ENCODE measurements at regions not wholly inside any gene's neighbourhood (a gene's known extent, or its start where the extent isn't known, plus 50 kb on each side); places are given as distances from the start of the nearest gene placed in this dataset.

GRCh38 chr5:52523701-52524100, 264.0 kb upstream of the ITGA1 start:
- Histone ChIP-seq H3K4me1 (ENCODE audit: control insufficient read depth, insufficient read depth, low read length) (no peaks in the 10 kb centered on the region), H3K36me3 (ENCODE audit: control insufficient read depth, insufficient read depth, low read length) (no peaks in the 10 kb centered on the region), H3K27ac (ENCODE audit: insufficient read depth, low read depth, low read length, poor library complexity, severe bottlenecking) (no peak overlapping the region), H3K4me3 (ENCODE audit: insufficient read depth, low read depth, low read length) (no peak overlapping the region), H3K27me3 (ENCODE audit: control insufficient read depth, insufficient read depth, low read length, poor library complexity, severe bottlenecking) (no peaks in the 10 kb centered on the region), H3K9me3 (ENCODE audit: control insufficient read depth, low read length) (no peaks in the 10 kb centered on the region)
- WGBS, 2 experiments = 78 to 80% methylated on average over 4 of the region's 4 CpGs

- WGBS, 2 experiments = 87 to 90% methylated on average over 4 of the region's 4 CpGs
Measured at GRCh38 chr5:52531105-52531504, 256.6 kb upstream of the ITGA1 start.

GRCh38 chr5:52543594-52543993, 244.1 kb upstream of the ITGA1 start:
- no peaks in the 10 kb centered on the region for H3K27me3 ChIP-seq (ENCODE audit: control insufficient read depth, insufficient read depth, low read length, poor library complexity, severe bottlenecking)
- no peaks in the 10 kb centered on the region for H3K4me1 ChIP-seq (ENCODE audit: control insufficient read depth, insufficient read depth, low read length)
- H3K4me3 ChIP-seq (ENCODE audit: insufficient read depth, low read depth, low read length) = no peak overlapping the region
- 96 to 98% methylated on average over 5 of the region's 5 CpGs for WGBS, 2 experiments
- H3K27ac ChIP-seq (ENCODE audit: insufficient read depth, low read depth, low read length, poor library complexity, severe bottlenecking) = no peak overlapping the region
- H3K9me3 ChIP-seq (ENCODE audit: control insufficient read depth, low read length) = no peaks in the 10 kb centered on the region
- no peaks in the 10 kb centered on the region for H3K36me3 ChIP-seq (ENCODE audit: control insufficient read depth, insufficient read depth, low read length)

More at GRCh38 chr5:52531105-52531504, 256.6 kb upstream of the ITGA1 start:
- Histone ChIP-seq H3K4me3 (ENCODE audit: insufficient read depth, low read depth, low read length) (no peak overlapping the region), H3K9me3 (ENCODE audit: control insufficient read depth, low read length) (no peaks in the 10 kb centered on the region), H3K4me1 (ENCODE audit: control insufficient read depth, insufficient read depth, low read length) (no peaks in the 10 kb centered on the region), H3K27ac (ENCODE audit: insufficient read depth, low read depth, low read length, poor library complexity, severe bottlenecking) (no peak overlapping the region), H3K27me3 (ENCODE audit: control insufficient read depth, insufficient read depth, low read length, poor library complexity, severe bottlenecking) (no peaks in the 10 kb centered on the region), H3K36me3 (ENCODE audit: control insufficient read depth, insufficient read depth, low read length) (no peaks in the 10 kb centered on the region)

- no peaks in the 10 kb centered on the region for H3K27me3 ChIP-seq (ENCODE audit: control insufficient read depth, insufficient read depth, low read length, poor library complexity, severe bottlenecking)
- no peak overlapping the region for H3K27ac ChIP-seq (ENCODE audit: insufficient read depth, low read depth, low read length, poor library complexity, severe bottlenecking)
- no peaks in the 10 kb centered on the region for H3K4me1 ChIP-seq (ENCODE audit: control insufficient read depth, insufficient read depth, low read length)
- no peak overlapping the region for H3K4me3 ChIP-seq (ENCODE audit: insufficient read depth, low read depth, low read length)
- H3K9me3 ChIP-seq (ENCODE audit: control insufficient read depth, low read length) = no peaks in the 10 kb centered on the region
- WGBS, 2 experiments = 77 to 83% methylated on average over 4 of the region's 4 CpGs
- H3K36me3 ChIP-seq (ENCODE audit: control insufficient read depth, insufficient read depth, low read length) = no peaks in the 10 kb centered on the region
Measured at GRCh38 chr5:52544738-52545137, 243.0 kb upstream of the ITGA1 start.

GRCh38 chr5:52554293-52554692, 233.4 kb upstream of the ITGA1 start:
- 84 to 85% methylated on average over 2 of the region's 2 CpGs for WGBS, 2 experiments
- no peak overlapping the region for H3K4me3 ChIP-seq (ENCODE audit: insufficient read depth, low read depth, low read length)
- no peaks in the 10 kb centered on the region for H3K4me1 ChIP-seq (ENCODE audit: control insufficient read depth, insufficient read depth, low read length)
- no peak overlapping the region for H3K27ac ChIP-seq (ENCODE audit: insufficient read depth, low read depth, low read length, poor library complexity, severe bottlenecking)
- H3K36me3 ChIP-seq (ENCODE audit: control insufficient read depth, insufficient read depth, low read length) = no peaks in the 10 kb centered on the region
- H3K9me3 ChIP-seq (ENCODE audit: control insufficient read depth, low read length) = no peaks in the 10 kb centered on the region
- no peaks in the 10 kb centered on the region for H3K27me3 ChIP-seq (ENCODE audit: control insufficient read depth, insufficient read depth, low read length, poor library complexity, severe bottlenecking)

GRCh38 chr5:52560366-52560765, 227.3 kb upstream of the ITGA1 start:
- Histone ChIP-seq H3K27ac (ENCODE audit: insufficient read depth, low read depth, low read length, poor library complexity, severe bottlenecking) (no peak overlapping the region), H3K36me3 (ENCODE audit: control insufficient read depth, insufficient read depth, low read length) (no peaks in the 10 kb centered on the region), H3K4me3 (ENCODE audit: insufficient read depth, low read depth, low read length) (no peak overlapping the region), H3K27me3 (ENCODE audit: control insufficient read depth, insufficient read depth, low read length, poor library complexity, severe bottlenecking) (no peaks in the 10 kb centered on the region), H3K4me1 (ENCODE audit: control insufficient read depth, insufficient read depth, low read length) (no peaks in the 10 kb centered on the region), H3K9me3 (ENCODE audit: control insufficient read depth, low read length) (no peaks in the 10 kb centered on the region)
- WGBS, 2 experiments = 50% methylated on average over 1 of the region's 1 CpG; no CpG with 5 or more reads in 1 of the 2 experiments

- 86 to 94% methylated on average over 1 of the region's 1 CpG for WGBS, 2 experiments
- Histone ChIP-seq H3K4me3 (ENCODE audit: insufficient read depth, low read depth, low read length) (no peak overlapping the region), H3K27ac (ENCODE audit: insufficient read depth, low read depth, low read length, poor library complexity, severe bottlenecking) (no peak overlapping the region), H3K27me3 (ENCODE audit: control insufficient read depth, insufficient read depth, low read length, poor library complexity, severe bottlenecking) (no peaks in the 10 kb centered on the region), H3K9me3 (ENCODE audit: control insufficient read depth, low read length) (no peaks in the 10 kb centered on the region), H3K36me3 (ENCODE audit: control insufficient read depth, insufficient read depth, low read length) (no peaks in the 10 kb centered on the region), H3K4me1 (ENCODE audit: control insufficient read depth, insufficient read depth, low read length) (no peaks in the 10 kb centered on the region)
Measured at GRCh38 chr5:52562473-52562872, 225.2 kb upstream of the ITGA1 start.

- no peak overlapping the region for H3K4me3 ChIP-seq (ENCODE audit: insufficient read depth, low read depth, low read length)
- no peaks in the 10 kb centered on the region for H3K9me3 ChIP-seq (ENCODE audit: control insufficient read depth, low read length)
- no peaks in the 10 kb centered on the region for H3K27me3 ChIP-seq (ENCODE audit: control insufficient read depth, insufficient read depth, low read length, poor library complexity, severe bottlenecking)
- no peaks in the 10 kb centered on the region for H3K36me3 ChIP-seq (ENCODE audit: control insufficient read depth, insufficient read depth, low read length)
- H3K4me1 ChIP-seq (ENCODE audit: control insufficient read depth, insufficient read depth, low read length) = no peaks in the 10 kb centered on the region
- no peak overlapping the region for H3K27ac ChIP-seq (ENCODE audit: insufficient read depth, low read depth, low read length, poor library complexity, severe bottlenecking)
Measured at GRCh38 chr5:52564587-52564986, 223.1 kb upstream of the ITGA1 start.

- WGBS, 2 experiments = 87 to 96% methylated on average over 2 of the region's 2 CpGs
- Histone ChIP-seq H3K4me3 (ENCODE audit: insufficient read depth, low read depth, low read length) (no peak overlapping the region), H3K4me1 (ENCODE audit: control insufficient read depth, insufficient read depth, low read length) (no peaks in the 10 kb centered on the region), H3K27me3 (ENCODE audit: control insufficient read depth, insufficient read depth, low read length, poor library complexity, severe bottlenecking) (no peaks in the 10 kb centered on the region), H3K36me3 (ENCODE audit: control insufficient read depth, insufficient read depth, low read length) (no peaks in the 10 kb centered on the region), H3K27ac (ENCODE audit: insufficient read depth, low read depth, low read length, poor library complexity, severe bottlenecking) (no peak overlapping the region), H3K9me3 (ENCODE audit: control insufficient read depth, low read length) (no peaks in the 10 kb centered on the region)
Measured at GRCh38 chr5:52577546-52577945, 210.2 kb upstream of the ITGA1 start.

- 68 to 71% methylated on average over 3 of the region's 3 CpGs for WGBS, 2 experiments
- Histone ChIP-seq H3K27ac (ENCODE audit: insufficient read depth, low read depth, low read length, poor library complexity, severe bottlenecking) (no peak overlapping the region), H3K36me3 (ENCODE audit: control insufficient read depth, insufficient read depth, low read length) (no peaks in the 10 kb centered on the region), H3K4me1 (ENCODE audit: control insufficient read depth, insufficient read depth, low read length) (no peaks in the 10 kb centered on the region), H3K27me3 (ENCODE audit: control insufficient read depth, insufficient read depth, low read length, poor library complexity, severe bottlenecking) (no peaks in the 10 kb centered on the region), H3K4me3 (ENCODE audit: insufficient read depth, low read depth, low read length) (no peak overlapping the region), H3K9me3 (ENCODE audit: control insufficient read depth, low read length) (no peaks in the 10 kb centered on the region)
Measured at GRCh38 chr5:52579391-52579790, 208.3 kb upstream of the ITGA1 start.

- Histone ChIP-seq H3K27ac (ENCODE audit: insufficient read depth, low read depth, low read length, poor library complexity, severe bottlenecking) (no peak overlapping the region), H3K36me3 (ENCODE audit: control insufficient read depth, insufficient read depth, low read length) (no peaks in the 10 kb centered on the region), H3K4me1 (ENCODE audit: control insufficient read depth, insufficient read depth, low read length) (no peaks in the 10 kb centered on the region), H3K9me3 (ENCODE audit: control insufficient read depth, low read length) (no peaks in the 10 kb centered on the region), H3K4me3 (ENCODE audit: insufficient read depth, low read depth, low read length) (no peak overlapping the region), H3K27me3 (ENCODE audit: control insufficient read depth, insufficient read depth, low read length, poor library complexity, severe bottlenecking) (no peaks in the 10 kb centered on the region)
- 86 to 90% methylated on average over 1 to 2 of the region's 2 CpGs for WGBS, 2 experiments
Measured at GRCh38 chr5:52580921-52581320, 206.8 kb upstream of the ITGA1 start.

Data from ectodermal cell (in vitro differentiated cells).